ENCODE measurements at regions not wholly inside any gene's neighbourhood (a gene's known extent, or its start where the extent isn't known, plus 50 kb on each side); places are given as distances from the start of the nearest gene placed in this dataset.

GRCh38 chr1:234926559-234927311 is 201.9 kb downstream of the TOMM20 start:
- peak; percentile 56 for ATAC-seq (replicated peaks)
- Mint-ChIP-seq H3K27me3 (no peaks in the 10 kb centered on the region), H3K27ac (peak overlapping the region; percentile 89 to 94), H3K9me3 (no peaks in the 10 kb centered on the region), H3K4me3 (peak overlapping the region; percentile 81 to 86), H3K4me1 (ENCODE audit: low read depth in 2 of 2) (peaks cover 27 to 37% of the 10 kb centered on the region in 2 donors), H3K36me3 (ENCODE audit: insufficient read depth) (peaks cover 15% of the 10 kb centered on the region)
- peak in 1 of 3 experiments; percentile 22 for DNase-seq

- H3K36me3 Mint-ChIP-seq (ENCODE audit: insufficient read depth): peaks cover 15% of the 10 kb centered on the region
- peak overlapping the region; percentile 89 to 94 for H3K27ac Mint-ChIP-seq
- peaks cover 27 to 37% of the 10 kb centered on the region in 2 donors for H3K4me1 Mint-ChIP-seq (ENCODE audit: low read depth in 2 of 2)
- no peaks in the 10 kb centered on the region for H3K9me3 Mint-ChIP-seq
- DNase-seq: peak in 1 of 3 experiments; percentile 9
- ATAC-seq (replicated peaks): peak; percentile 3
- H3K4me3 Mint-ChIP-seq: peak overlapping the region; percentile 81 to 86
- H3K27me3 Mint-ChIP-seq: no peaks in the 10 kb centered on the region
Observed at GRCh38 chr1:234926264-234926558, 202.4 kb downstream of the TOMM20 start.

- DNase-seq (no peak), ATAC-seq (replicated peaks) (peak; percentile 66)
- no peaks in the 10 kb centered on the region for H3K27me3 Mint-ChIP-seq
- H3K4me3 Mint-ChIP-seq: peak overlapping the region; percentile 81 to 86
- H3K4me1 Mint-ChIP-seq (ENCODE audit: low read depth in 2 of 2): peaks cover 27 to 37% of the 10 kb centered on the region in 2 donors
- no peaks in the 10 kb centered on the region for H3K9me3 Mint-ChIP-seq
- H3K27ac Mint-ChIP-seq: peak overlapping the region; percentile 89 to 94
- peaks cover 15% of the 10 kb centered on the region for H3K36me3 Mint-ChIP-seq (ENCODE audit: insufficient read depth)
Observed at GRCh38 chr1:234925440-234926263, 203.0 kb downstream of the TOMM20 start.

- DNase-seq: no peak
- Mint-ChIP-seq H3K9me3 (no peaks in the 10 kb centered on the region), H3K36me3 (ENCODE audit: insufficient read depth) (peaks cover 15% of the 10 kb centered on the region), H3K27me3 (no peaks in the 10 kb centered on the region), H3K4me3 (peak overlapping the region; percentile 7 to 40), H3K4me1 (ENCODE audit: low read depth in 2 of 2) (peaks cover 27 to 40% of the 10 kb centered on the region in 2 donors), H3K27ac (peak overlapping the region; percentile 80 to 94)
- ATAC-seq (replicated peaks): peak; percentile 63
Observed at GRCh38 chr1:234924450-234925355, 203.9 kb downstream of the TOMM20 start.

- no peak overlapping the region for H3K4me3 Mint-ChIP-seq
- H3K36me3 Mint-ChIP-seq (ENCODE audit: insufficient read depth): peaks cover 15% of the 10 kb centered on the region
- ATAC-seq (replicated peaks): no peak
- H3K27ac Mint-ChIP-seq: peak overlapping the region in 1 of 2 donors; percentile 22
- no peaks in the 10 kb centered on the region for H3K9me3 Mint-ChIP-seq
- no peak for DNase-seq
- no peaks in the 10 kb centered on the region for H3K27me3 Mint-ChIP-seq
- H3K4me1 Mint-ChIP-seq (ENCODE audit: low read depth in 2 of 2): peaks cover 30 to 40% of the 10 kb centered on the region in 2 donors
Observed at GRCh38 chr1:234923626-234924025, 205.0 kb downstream of the TOMM20 start.

- H3K4me3 Mint-ChIP-seq: no peak overlapping the region
- no peak overlapping the region for H3K27ac Mint-ChIP-seq
- peaks cover 15% of the 10 kb centered on the region for H3K36me3 Mint-ChIP-seq (ENCODE audit: insufficient read depth)
- no peak for DNase-seq
- H3K4me1 Mint-ChIP-seq (ENCODE audit: low read depth in 2 of 2): peaks cover 29 to 38% of the 10 kb centered on the region in 2 donors
- no peaks in the 10 kb centered on the region for H3K27me3 Mint-ChIP-seq
- no peaks in the 10 kb centered on the region for H3K9me3 Mint-ChIP-seq
- no peak for ATAC-seq (replicated peaks)
Observed at GRCh38 chr1:234922987-234923386, 205.7 kb downstream of the TOMM20 start.

GRCh38 chr1:234921266-234922062 is 207.2 kb downstream of the TOMM20 start:
- ATAC-seq (replicated peaks): no peak
- Mint-ChIP-seq H3K36me3 (ENCODE audit: insufficient read depth) (peaks cover 6% of the 10 kb centered on the region), H3K4me3 (no peak overlapping the region), H3K27me3 (no peaks in the 10 kb centered on the region), H3K4me1 (ENCODE audit: low read depth in 2 of 2) (peaks cover 17 to 22% of the 10 kb centered on the region in 2 donors), H3K27ac (no peak overlapping the region), H3K9me3 (no peaks in the 10 kb centered on the region)
- no peak for DNase-seq

GRCh38 chr1:234920843-234921140 is 207.8 kb downstream of the TOMM20 start:
- Mint-ChIP-seq H3K27me3 (no peaks in the 10 kb centered on the region), H3K27ac (no peak overlapping the region), H3K36me3 (ENCODE audit: insufficient read depth) (peaks cover 1% of the 10 kb centered on the region), H3K4me3 (no peak overlapping the region), H3K4me1 (ENCODE audit: low read depth in 2 of 2) (peaks cover 10 to 16% of the 10 kb centered on the region in 2 donors), H3K9me3 (no peaks in the 10 kb centered on the region)
- DNase-seq (no peak), ATAC-seq (replicated peaks) (no peak)

GRCh38 chr1:234920136-234920842 is 208.3 kb downstream of the TOMM20 start:
- Mint-ChIP-seq H3K36me3 (ENCODE audit: insufficient read depth) (no peaks in the 10 kb centered on the region), H3K4me3 (no peak overlapping the region), H3K27me3 (no peaks in the 10 kb centered on the region), H3K9me3 (no peaks in the 10 kb centered on the region), H3K4me1 (ENCODE audit: low read depth in 2 of 2) (peaks cover 7 to 17% of the 10 kb centered on the region in 2 donors), H3K27ac (peak overlapping the region in 1 of 2 donors; percentile 69)
- ATAC-seq (replicated peaks): no peak
- no peak for DNase-seq

GRCh38 chr1:234918961-234919761 is 209.5 kb downstream of the TOMM20 start:
- Mint-ChIP-seq H3K4me1 (ENCODE audit: low read depth in 2 of 2) (peaks cover 3 to 14% of the 10 kb centered on the region in 2 donors), H3K9me3 (no peaks in the 10 kb centered on the region), H3K36me3 (ENCODE audit: insufficient read depth) (no peaks in the 10 kb centered on the region), H3K27ac (no peak overlapping the region), H3K4me3 (no peak overlapping the region), H3K27me3 (no peaks in the 10 kb centered on the region)
- DNase-seq (no peak), ATAC-seq (replicated peaks) (no peak)

GRCh38 chr1:234918181-234918841 is 210.3 kb downstream of the TOMM20 start:
- DNase-seq (no peak), ATAC-seq (replicated peaks) (no peak)
- Mint-ChIP-seq H3K27ac (no peak overlapping the region), H3K9me3 (no peaks in the 10 kb centered on the region), H3K4me3 (no peak overlapping the region), H3K4me1 (ENCODE audit: low read depth in 2 of 2) (peaks cover 3 to 17% of the 10 kb centered on the region in 2 donors), H3K27me3 (no peaks in the 10 kb centered on the region), H3K36me3 (ENCODE audit: insufficient read depth) (no peaks in the 10 kb centered on the region)

Measured in effector memory CD8-positive, alpha-beta T cell (primary cell).